ENCODE measurements at regions not wholly inside any gene's neighbourhood (a gene's known extent, or its start where the extent isn't known, plus 50 kb on each side); places are given as distances from the start of the nearest gene placed in this dataset.

DNA sequence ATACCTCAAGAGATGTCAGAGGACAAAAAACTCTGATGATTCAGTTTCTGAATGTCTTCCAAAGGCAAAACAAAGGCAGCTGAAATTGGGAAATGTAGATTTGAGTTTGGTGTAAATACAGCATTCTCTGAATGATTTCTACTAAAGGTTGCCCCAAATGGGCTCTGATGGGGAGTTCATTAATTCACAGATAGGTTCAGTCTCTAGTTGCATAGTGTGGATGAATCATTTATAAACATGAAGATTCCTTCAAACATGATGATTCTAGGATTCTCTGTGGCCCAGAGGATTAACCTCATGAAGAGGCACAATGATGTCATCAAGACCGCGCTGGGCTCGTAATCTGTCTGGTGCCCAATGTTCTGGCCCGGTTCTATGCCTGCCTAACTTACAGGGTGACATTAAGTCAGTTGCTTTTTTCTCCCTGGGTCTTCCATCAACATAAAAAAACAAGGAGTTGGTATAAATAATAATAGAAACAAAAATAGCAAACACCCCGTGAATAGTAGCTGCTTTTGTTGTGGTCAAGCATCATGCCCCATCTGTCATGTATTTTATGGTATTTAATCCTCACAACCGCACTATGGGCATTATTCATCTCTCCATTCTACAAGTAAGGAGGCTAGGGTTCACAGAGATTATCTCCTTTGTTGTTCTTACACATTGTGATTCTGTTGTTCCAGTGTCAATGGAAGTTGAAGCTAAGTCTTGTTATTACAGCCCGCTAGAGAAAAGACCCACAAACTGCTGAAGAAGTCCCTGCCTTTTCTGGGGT is 509.6 kb upstream of the USP24 start:
- TF ChIP-seq, protein P1, sequence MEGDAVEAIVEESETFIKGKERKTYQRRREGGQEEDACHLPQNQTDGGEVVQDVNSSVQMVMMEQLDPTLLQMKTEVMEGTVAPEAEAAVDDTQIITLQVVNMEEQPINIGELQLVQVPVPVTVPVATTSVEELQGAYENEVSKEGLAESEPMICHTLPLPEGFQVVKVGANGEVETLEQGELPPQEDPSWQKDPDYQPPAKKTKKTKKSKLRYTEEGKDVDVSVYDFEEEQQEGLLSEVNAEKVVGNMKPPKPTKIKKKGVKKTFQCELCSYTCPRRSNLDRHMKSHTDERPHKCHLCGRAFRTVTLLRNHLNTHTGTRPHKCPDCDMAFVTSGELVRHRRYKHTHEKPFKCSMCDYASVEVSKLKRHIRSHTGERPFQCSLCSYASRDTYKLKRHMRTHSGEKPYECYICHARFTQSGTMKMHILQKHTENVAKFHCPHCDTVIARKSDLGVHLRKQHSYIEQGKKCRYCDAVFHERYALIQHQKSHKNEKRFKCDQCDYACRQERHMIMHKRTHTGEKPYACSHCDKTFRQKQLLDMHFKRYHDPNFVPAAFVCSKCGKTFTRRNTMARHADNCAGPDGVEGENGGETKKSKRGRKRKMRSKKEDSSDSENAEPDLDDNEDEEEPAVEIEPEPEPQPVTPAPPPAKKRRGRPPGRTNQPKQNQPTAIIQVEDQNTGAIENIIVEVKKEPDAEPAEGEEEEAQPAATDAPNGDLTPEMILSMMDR (IDR thresholded peaks at IDR 0.05) = no peak
- no peak for TF ChIP-seq POLR2A (IDR thresholded peaks at IDR 0.05)
